ENCODE measurements at regions not wholly inside any gene's neighbourhood (a gene's known extent, or its start where the extent isn't known, plus 50 kb on each side); places are given as distances from the start of the nearest gene placed in this dataset.

- DNase-seq = no peak
Measured at GRCh38 chr1:72896256-72896655, 613.9 kb upstream of the NEGR1 start.

- no peak for DNase-seq
Measured at GRCh38 chr1:72892461-72892860, 610.1 kb upstream of the NEGR1 start.

GRCh38 chr1:72891976-72892375, 609.6 kb upstream of the NEGR1 start:
- no peak for DNase-seq

GRCh38 chr1:72885841-72886240, 603.5 kb upstream of the NEGR1 start:
- DNase-seq = no peak

- no peak for DNase-seq
Measured at GRCh38 chr1:72885017-72885416, 602.7 kb upstream of the NEGR1 start.

- no peak for DNase-seq
Measured at GRCh38 chr1:72869873-72870272, 587.5 kb upstream of the NEGR1 start.

GRCh38 chr1:72869441-72869840, 587.1 kb upstream of the NEGR1 start:
- DNase-seq = no peak

GRCh38 chr1:72851597-72851996, 569.3 kb upstream of the NEGR1 start:
- DNase-seq = no peak

GRCh38 chr1:72848997-72849396, 566.7 kb upstream of the NEGR1 start:
- no peak for DNase-seq

GRCh38 chr1:72847651-72848050, 565.3 kb upstream of the NEGR1 start:
- DNase-seq = no peak

GRCh38 chr1:72846476-72847278, 564.3 kb upstream of the NEGR1 start:
- no peak for DNase-seq

- DNase-seq = no peak
Measured at GRCh38 chr1:72845981-72846380, 563.6 kb upstream of the NEGR1 start.

GRCh38 chr1:72845381-72845780, 563.0 kb upstream of the NEGR1 start:
- no peak for DNase-seq

GRCh38 chr1:72837781-72838180, 555.4 kb upstream of the NEGR1 start:
- no peak for DNase-seq

GRCh38 chr1:72830606-72831390, 548.5 kb upstream of the NEGR1 start:
- DNase-seq = no peak

- DNase-seq = no peak
Measured at GRCh38 chr1:72827278-72827677, 544.9 kb upstream of the NEGR1 start.

GRCh38 chr1:72804541-72804940, 522.2 kb upstream of the NEGR1 start:
- DNase-seq = no peak

GRCh38 chr1:72781038-72781437, 498.7 kb upstream of the NEGR1 start:
- DNase-seq = no peak

- no peak for DNase-seq
Measured at GRCh38 chr1:72780212-72780611, 497.9 kb upstream of the NEGR1 start.

GRCh38 chr1:72777918-72778317, 495.6 kb upstream of the NEGR1 start:
- DNase-seq = no peak

- no peak for DNase-seq
Measured at GRCh38 chr1:72763481-72763880, 481.1 kb upstream of the NEGR1 start.

GRCh38 chr1:72759486-72759885, 477.1 kb upstream of the NEGR1 start:
- no peak for DNase-seq

GRCh38 chr1:72757843-72758242, 475.5 kb upstream of the NEGR1 start:
- no peak for DNase-seq

- DNase-seq = no peak
Measured at GRCh38 chr1:72745413-72745812, 463.1 kb upstream of the NEGR1 start.

Measured in KG1 (cell line).